Cardiac fibroblast (primary cell): ENCODE measurements at regions not wholly inside any gene's neighbourhood (a gene's known extent, or its start where the extent isn't known, plus 50 kb on each side); places are given as distances from the start of the nearest gene placed in this dataset.

Experiments
- DNase-seq, 2 donors: peaks; one replicate each; pipeline versions ENCODE4 v3.0.0 to v3.0.0-alpha.2; 2010; ENCODE audit warnings: low read depth in 2 of 2
- H3K4me3 ChIP-seq, 2 donors: replicated peaks in 1 of 2; 1 replicate in 1 of 2; 2 replicates in 1 of 2; pipeline ENCODE4 v1.5.1; 2011; ENCODE audit warnings: low read depth in 2 of 2, low read length in 2 of 2, mild to moderate bottlenecking in 2 of 2, moderate library complexity in 1 of 2
- CTCF ChIP-seq: IDR thresholded peaks from one replicate; pipeline ENCODE4 v1.5.1; 2011; ENCODE audit warnings: low read depth, mild to moderate bottlenecking, low read length, inconsistent platforms

- DNase-seq = no peak
- no peak overlapping the region for H3K4me3 ChIP-seq
- no peak for TF ChIP-seq CTCF
These were observed 97.5 kb upstream of the TLE3 start for GRCh38 chr15:70195171-70195570.

GRCh38 chr15:70194266-70194665 lies 96.5 kb upstream of the TLE3 start:
- H3K4me3 ChIP-seq = no peak overlapping the region
- no peak for TF ChIP-seq CTCF
- DNase-seq = no peak

GRCh38 chr15:70193734-70194133 lies 96.0 kb upstream of the TLE3 start:
- no peak overlapping the region for H3K4me3 ChIP-seq
- TF ChIP-seq CTCF = no peak
- DNase-seq = no peak

- H3K4me3 ChIP-seq = no peak overlapping the region
- DNase-seq = no peak
- no peak for TF ChIP-seq CTCF
These were observed 94.8 kb upstream of the TLE3 start for GRCh38 chr15:70192490-70192889.

- no peak for TF ChIP-seq CTCF
- no peak overlapping the region for H3K4me3 ChIP-seq
- DNase-seq = no peak
These were observed 94.3 kb upstream of the TLE3 start for GRCh38 chr15:70192041-70192440.

GRCh38 chr15:70190965-70191364 lies 93.2 kb upstream of the TLE3 start:
- no peak for TF ChIP-seq CTCF
- no peak for DNase-seq
- H3K4me3 ChIP-seq = no peak overlapping the region
